CD14-positive monocyte (primary cell): ENCODE measurements at regions not wholly inside any gene's neighbourhood (a gene's known extent, or its start where the extent isn't known, plus 50 kb on each side); places are given as distances from the start of the nearest gene placed in this dataset.

Experiments used
- DNase-seq, 3 donors: peaks; one replicate each; pipeline ENCODE4 v3.0.0-alpha.2; 2011 to 2022
- H2AFZ ChIP-seq: 2 replicates; pipeline ENCODE4 v1.6.0; 2012; ENCODE audit warnings: mild to moderate bottlenecking, low read depth, low read length, inconsistent platforms; ENCODE audit not compliant: insufficient read depth, poor library complexity, severe bottlenecking
- H3K27ac ChIP-seq, 2 donors: 1 replicate in 1 of 2; 2 replicates in 1 of 2; pipeline ENCODE4 v1.5.1; 2012 to 2013; ENCODE audit warnings: low read length in 2 of 2, control low read depth in 1 of 2, inconsistent platforms in 1 of 2, low read depth in 1 of 2, mild to moderate bottlenecking in 1 of 2
- H3K27me3 ChIP-seq, 2 donors: one replicate each; pipeline versions ENCODE4 v1.6.0 to v1.6.1; 2011 to 2013; ENCODE audit warnings: low read length in 2 of 2; ENCODE audit not compliant: control insufficient read depth in 2 of 2, insufficient read depth in 2 of 2
- H3K36me3 ChIP-seq, 2 donors: replicated peaks in 1 of 2; 1 replicate in 1 of 2; 2 replicates in 1 of 2; pipeline versions ENCODE4 v1.5.1 to v1.6.1; 2012 to 2013; ENCODE audit warnings: low read length in 2 of 2, control low read depth in 1 of 2, inconsistent platforms in 1 of 2, mild to moderate bottlenecking in 1 of 2; ENCODE audit not compliant: insufficient read depth in 2 of 2, control insufficient read depth in 1 of 2
- H3K4me1 ChIP-seq, 2 donors: 1 replicate in 1 of 2; 2 replicates in 1 of 2; pipeline versions ENCODE4 v1.5.1 to v1.6.1; 2012 to 2013; ENCODE audit warnings: low read length in 2 of 2, control low read depth in 1 of 2, inconsistent platforms in 1 of 2, mild to moderate bottlenecking in 1 of 2, moderate library complexity in 1 of 2; ENCODE audit not compliant: insufficient read depth in 2 of 2, control insufficient read depth in 1 of 2
- H3K4me2 ChIP-seq: replicated peaks from 2 replicates; pipeline ENCODE3; 2012; ENCODE audit warnings: low read length, moderate library complexity, mild to moderate bottlenecking; ENCODE audit not compliant: poor library complexity, severe bottlenecking; ENCODE audit errors: extremely low read depth
- H3K4me3 ChIP-seq, 3 experiments: fragments of 200-600 bp in 1 of 3; sonication (generic) in 1 of 3; replicated peaks in 1 of 3; 1 replicate in 2 of 3; 2 replicates in 1 of 3; pipeline ENCODE4 v1.5.1; 2011 to 2013; ENCODE audit warnings: low read length in 3 of 3, mild to moderate bottlenecking in 3 of 3, control low read depth in 2 of 3, low read depth in 2 of 3, inconsistent platforms in 1 of 3, moderate library complexity in 1 of 3
- H3K79me2 ChIP-seq: 2 replicates; pipeline ENCODE4 v1.6.0; 2012; ENCODE audit warnings: mild to moderate bottlenecking, control low read depth, inconsistent platforms, low read length, moderate library complexity; ENCODE audit not compliant: insufficient read depth
- H3K9ac ChIP-seq: 2 replicates; pipeline ENCODE4 v1.6.0; 2017; ENCODE audit warnings: low read length, mild to moderate bottlenecking; ENCODE audit not compliant: insufficient read depth, poor library complexity, severe bottlenecking
- H3K9me3 ChIP-seq, 2 donors: replicated peaks in 1 of 2; 1 replicate in 1 of 2; 2 replicates in 1 of 2; pipeline versions ENCODE4 v1.5.1 to v1.6.1; 2012 to 2013; ENCODE audit warnings: low read length in 2 of 2, control low read depth in 1 of 2; ENCODE audit not compliant: control insufficient read depth in 1 of 2, insufficient read depth in 1 of 2
- H4K20me1 ChIP-seq: 2 replicates; pipeline ENCODE4 v1.6.0; 2012; ENCODE audit warnings: mild to moderate bottlenecking, low read length, control low read depth, moderate library complexity; ENCODE audit not compliant: insufficient read depth
- H3K27ac Mint-ChIP-seq, 7 donors: one replicate each; pipeline ENCODE4 v1.8.0; 2020; ENCODE audit warnings: mild to moderate bottlenecking in 7 of 7, mixed read lengths in 7 of 7, moderate library complexity in 6 of 7, inconsistent platforms in 2 of 7
- H3K27me3 Mint-ChIP-seq, 3 donors: one replicate each; pipeline ENCODE4 v1.8.0; 2021 to 2022; ENCODE audit warnings: low read depth in 3 of 3, mild to moderate bottlenecking in 3 of 3, mixed read lengths in 3 of 3, moderate library complexity in 3 of 3, inconsistent platforms in 1 of 3
- H3K36me3 Mint-ChIP-seq, 2 donors: one replicate each; pipeline ENCODE4 v1.8.0; 2020; ENCODE audit warnings: mixed read lengths in 2 of 2, inconsistent platforms in 1 of 2, mild to moderate bottlenecking in 1 of 2
- H3K4me1 Mint-ChIP-seq: one replicate; pipeline ENCODE4 v1.8.0; 2020; ENCODE audit warnings: mild to moderate bottlenecking, mixed read lengths
- H3K4me3 Mint-ChIP-seq, 2 donors: one replicate each; pipeline ENCODE4 v1.8.0; 2020; ENCODE audit warnings: mild to moderate bottlenecking in 2 of 2, mixed read lengths in 2 of 2, moderate library complexity in 1 of 2
- H3K9me3 Mint-ChIP-seq, 7 donors: one replicate each; pipeline ENCODE4 v1.8.0; 2020 to 2022; ENCODE audit warnings: mixed read lengths in 7 of 7, mild to moderate bottlenecking in 6 of 7, moderate library complexity in 6 of 7, inconsistent platforms in 2 of 7
- WGBS: methylation state at CpG from one replicate; pipeline ENCODE4 v1.1.5; 2013; ENCODE audit warnings: missing lambda C conversion rate; ENCODE audit not compliant: insufficient coverage; 5-methylcytosine and 5-hydroxymethylcytosine counted together
- intact Hi-C, 2 donors: fragments of 100-400 bp; cut with micrococcal nuclease; formaldehyde crosslinking; loops; one replicate each; pipeline versions ENCODE4 v1.15.0 to v1.15.1; 2023
- TF ChIP-seq, protein P1 (sequence below): fragments of 200-600 bp; IDR thresholded peaks from one replicate; pipeline ENCODE4 v1.8.0; 2022; ENCODE audit warnings: antibody characterized with exemption, mild to moderate bottlenecking

DNA sequence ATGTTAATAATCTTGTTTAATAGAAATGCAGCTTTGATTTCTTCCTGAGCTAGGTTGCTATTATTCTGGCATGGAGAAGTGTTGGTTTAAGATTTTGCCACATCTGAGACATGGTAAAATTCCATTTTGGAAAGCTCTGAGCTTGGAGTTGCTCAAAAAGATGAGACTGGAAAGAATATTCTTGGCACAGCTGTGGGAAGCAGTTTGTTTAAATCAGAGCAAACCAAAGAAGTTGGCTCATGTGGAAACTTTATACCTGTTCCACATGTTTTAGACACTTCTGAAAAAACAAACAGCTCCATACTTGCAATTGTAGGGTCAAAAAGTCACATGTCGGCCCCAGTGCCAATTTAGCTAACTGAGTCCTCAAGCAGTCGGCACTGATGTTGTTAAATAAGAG, 116.6 kb downstream of the SLC4A3 start:
- no peak overlapping the region for H2AFZ ChIP-seq
- no peak overlapping the region for H3K27ac ChIP-seq
- no peaks in the 10 kb centered on the region for H3K36me3 ChIP-seq
- H4K20me1 ChIP-seq = no peaks in the 10 kb centered on the region
- no peaks in the 10 kb centered on the region for H3K36me3 Mint-ChIP-seq
- H3K9me3 ChIP-seq = no peaks in the 10 kb centered on the region
- H3K4me3 ChIP-seq = no peak overlapping the region
- no peak overlapping the region for H3K9ac ChIP-seq
- H3K4me3 Mint-ChIP-seq = no peak overlapping the region
- no peak for DNase-seq
- H3K27ac Mint-ChIP-seq = no peak overlapping the region
- H3K4me2 ChIP-seq = no peak overlapping the region
- H3K79me2 ChIP-seq = no peaks in the 10 kb centered on the region
- no CpG with 5 or more reads among the region's 2 CpGs for WGBS
- intact Hi-C loops = no loop called here
- H3K27me3 ChIP-seq = no peaks in the 10 kb centered on the region
- peaks cover 0 to 2% (median 0%) of the 10 kb centered on the region in 3 donors for H3K27me3 Mint-ChIP-seq
- no peaks in the 10 kb centered on the region for H3K4me1 Mint-ChIP-seq
- peaks cover 0 to 4% (median 0%) of the 10 kb centered on the region in 7 donors for H3K9me3 Mint-ChIP-seq
- TF ChIP-seq, protein P1, sequence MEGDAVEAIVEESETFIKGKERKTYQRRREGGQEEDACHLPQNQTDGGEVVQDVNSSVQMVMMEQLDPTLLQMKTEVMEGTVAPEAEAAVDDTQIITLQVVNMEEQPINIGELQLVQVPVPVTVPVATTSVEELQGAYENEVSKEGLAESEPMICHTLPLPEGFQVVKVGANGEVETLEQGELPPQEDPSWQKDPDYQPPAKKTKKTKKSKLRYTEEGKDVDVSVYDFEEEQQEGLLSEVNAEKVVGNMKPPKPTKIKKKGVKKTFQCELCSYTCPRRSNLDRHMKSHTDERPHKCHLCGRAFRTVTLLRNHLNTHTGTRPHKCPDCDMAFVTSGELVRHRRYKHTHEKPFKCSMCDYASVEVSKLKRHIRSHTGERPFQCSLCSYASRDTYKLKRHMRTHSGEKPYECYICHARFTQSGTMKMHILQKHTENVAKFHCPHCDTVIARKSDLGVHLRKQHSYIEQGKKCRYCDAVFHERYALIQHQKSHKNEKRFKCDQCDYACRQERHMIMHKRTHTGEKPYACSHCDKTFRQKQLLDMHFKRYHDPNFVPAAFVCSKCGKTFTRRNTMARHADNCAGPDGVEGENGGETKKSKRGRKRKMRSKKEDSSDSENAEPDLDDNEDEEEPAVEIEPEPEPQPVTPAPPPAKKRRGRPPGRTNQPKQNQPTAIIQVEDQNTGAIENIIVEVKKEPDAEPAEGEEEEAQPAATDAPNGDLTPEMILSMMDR = no peak
- no peaks in the 10 kb centered on the region for H3K4me1 ChIP-seq

DNA sequence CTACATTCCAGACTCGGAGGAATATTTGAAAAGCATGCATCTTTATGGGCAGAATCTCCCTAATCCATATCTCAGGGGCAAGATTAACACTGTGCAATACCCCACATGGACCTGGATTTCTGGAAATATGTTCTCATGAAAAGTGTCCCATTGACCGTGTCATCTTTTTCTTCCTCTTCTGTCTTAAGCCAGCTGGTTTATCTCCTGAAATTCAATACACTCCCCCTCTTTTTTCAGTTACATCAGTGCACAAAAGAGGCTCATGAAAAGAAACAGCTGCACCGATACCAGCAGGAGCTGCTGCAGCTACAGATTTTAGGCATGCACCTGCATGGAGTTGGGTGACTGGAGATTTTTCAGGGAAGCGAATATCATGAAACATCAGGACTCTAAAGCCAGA, 117.2 kb downstream of the SLC4A3 start:
- intact Hi-C loops = no loop called here
- no peak overlapping the region for H3K4me3 Mint-ChIP-seq
- Histone ChIP-seq H3K4me3 (no peak overlapping the region), H3K36me3 (no peaks in the 10 kb centered on the region), H3K27ac (no peak overlapping the region), H3K79me2 (no peaks in the 10 kb centered on the region), H4K20me1 (no peaks in the 10 kb centered on the region), H3K9me3 (no peaks in the 10 kb centered on the region), H3K27me3 (no peaks in the 10 kb centered on the region), H3K4me2 (no peak overlapping the region), H3K9ac (no peak overlapping the region), H2AFZ (no peak overlapping the region), H3K4me1 (no peaks in the 10 kb centered on the region)
- peaks cover 0 to 2% (median 0%) of the 10 kb centered on the region in 3 donors for H3K27me3 Mint-ChIP-seq
- H3K27ac Mint-ChIP-seq = no peak overlapping the region
- H3K36me3 Mint-ChIP-seq = no peaks in the 10 kb centered on the region
- peaks cover 0 to 4% (median 0%) of the 10 kb centered on the region in 7 donors for H3K9me3 Mint-ChIP-seq
- no peaks in the 10 kb centered on the region for H3K4me1 Mint-ChIP-seq
- TF ChIP-seq, protein P1 = no peak
- 81% methylated on average over 3 of the region's 4 CpGs for WGBS
- DNase-seq = no peak
